ENCODE measurements at regions not wholly inside any gene's neighbourhood (a gene's known extent, or its start where the extent isn't known, plus 50 kb on each side); places are given as distances from the start of the nearest gene placed in this dataset.

GRCh38 chr6:80445751-80446150 is 339.3 kb downstream of the BCKDHB start:
- Histone ChIP-seq H3K27ac (ENCODE audit: low read depth, low read length) (no peak overlapping the region), H3K4me1 (ENCODE audit: control insufficient read depth in 5 of 5, insufficient read depth in 5 of 5, low read length in 5 of 5) (no peaks in the 10 kb centered on the region), H3K36me3 (ENCODE audit: control insufficient read depth in 5 of 5, insufficient read depth in 5 of 5, low read length in 5 of 5) (no peaks in the 10 kb centered on the region), H3K4me3 (ENCODE audit: low read depth in 1 of 5, low read length in 5 of 5) (no peak overlapping the region), H3K27me3 (ENCODE audit: control insufficient read depth in 5 of 5, insufficient read depth in 4 of 5, low read length in 5 of 5) (no peaks in the 10 kb centered on the region), H3K9ac (ENCODE audit: low read length in 5 of 5) (no peak overlapping the region), H3K9me3 (ENCODE audit: control insufficient read depth in 5 of 5, low read length in 5 of 5) (peaks cover 0 to 3% (median 0%) of the 10 kb centered on the region in 5 donors)

GRCh38 chr6:80442366-80442765 is 335.9 kb downstream of the BCKDHB start:
- Histone ChIP-seq H3K9ac (ENCODE audit: low read length in 5 of 5) (no peak overlapping the region), H3K4me3 (ENCODE audit: low read depth in 1 of 5, low read length in 5 of 5) (no peak overlapping the region), H3K27me3 (ENCODE audit: control insufficient read depth in 5 of 5, insufficient read depth in 4 of 5, low read length in 5 of 5) (no peaks in the 10 kb centered on the region), H3K36me3 (ENCODE audit: control insufficient read depth in 5 of 5, insufficient read depth in 5 of 5, low read length in 5 of 5) (no peaks in the 10 kb centered on the region), H3K4me1 (ENCODE audit: control insufficient read depth in 5 of 5, insufficient read depth in 5 of 5, low read length in 5 of 5) (no peaks in the 10 kb centered on the region), H3K9me3 (ENCODE audit: control insufficient read depth in 5 of 5, low read length in 5 of 5) (peaks cover 0 to 3% (median 0%) of the 10 kb centered on the region in 5 donors), H3K27ac (ENCODE audit: low read depth, low read length) (no peak overlapping the region)

DNA sequence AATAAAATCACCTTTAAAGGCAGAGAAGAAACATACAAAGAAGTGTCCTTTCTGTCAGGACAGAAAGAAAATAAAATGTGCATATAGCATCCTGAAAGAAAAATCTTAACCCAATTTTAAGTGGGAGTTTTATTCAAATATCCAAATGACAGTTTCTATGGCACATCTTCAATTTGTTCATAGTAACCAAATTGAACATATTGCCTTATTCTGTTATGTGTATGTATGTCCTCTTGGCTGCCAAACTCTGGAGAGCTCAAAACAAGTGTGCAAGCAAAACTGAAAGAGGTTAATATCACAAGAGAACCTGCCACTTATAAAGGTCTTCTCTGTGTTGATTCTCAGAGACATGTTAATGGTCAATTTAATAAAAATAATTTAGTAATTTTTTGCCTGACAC is 334.7 kb downstream of the BCKDHB start:
- H3K9ac ChIP-seq (ENCODE audit: low read length in 5 of 5), result no peak overlapping the region
- H3K27ac ChIP-seq (ENCODE audit: low read depth, low read length), result no peak overlapping the region
- no peaks in the 10 kb centered on the region for H3K27me3 ChIP-seq (ENCODE audit: control insufficient read depth in 5 of 5, insufficient read depth in 4 of 5, low read length in 5 of 5)
- H3K36me3 ChIP-seq (ENCODE audit: control insufficient read depth in 5 of 5, insufficient read depth in 5 of 5, low read length in 5 of 5), result no peaks in the 10 kb centered on the region
- H3K4me3 ChIP-seq (ENCODE audit: low read depth in 1 of 5, low read length in 5 of 5), result no peak overlapping the region
- H3K4me1 ChIP-seq (ENCODE audit: control insufficient read depth in 5 of 5, insufficient read depth in 5 of 5, low read length in 5 of 5), result no peaks in the 10 kb centered on the region
- H3K9me3 ChIP-seq (ENCODE audit: control insufficient read depth in 5 of 5, low read length in 5 of 5), result peaks cover 0 to 1% (median 0%) of the 10 kb centered on the region in 5 donors

- no peaks in the 10 kb centered on the region for H3K4me1 ChIP-seq (ENCODE audit: control insufficient read depth in 5 of 5, insufficient read depth in 5 of 5, low read length in 5 of 5)
- H3K27ac ChIP-seq (ENCODE audit: low read depth, low read length), result no peak overlapping the region
- H3K27me3 ChIP-seq (ENCODE audit: control insufficient read depth in 5 of 5, insufficient read depth in 4 of 5, low read length in 5 of 5), result no peaks in the 10 kb centered on the region
- H3K36me3 ChIP-seq (ENCODE audit: control insufficient read depth in 5 of 5, insufficient read depth in 5 of 5, low read length in 5 of 5), result no peaks in the 10 kb centered on the region
- H3K9ac ChIP-seq (ENCODE audit: low read length in 5 of 5), result no peak overlapping the region
- no peaks in the 10 kb centered on the region for H3K9me3 ChIP-seq (ENCODE audit: control insufficient read depth in 5 of 5, low read length in 5 of 5)
- no peak overlapping the region for H3K4me3 ChIP-seq (ENCODE audit: low read depth in 1 of 5, low read length in 5 of 5)
These were observed 334.1 kb downstream of the BCKDHB start for GRCh38 chr6:80440496-80441115.

GRCh38 chr6:80439721-80440470 is 333.4 kb downstream of the BCKDHB start:
- no peak overlapping the region for H3K4me3 ChIP-seq (ENCODE audit: low read depth in 1 of 5, low read length in 5 of 5)
- no peaks in the 10 kb centered on the region for H3K27me3 ChIP-seq (ENCODE audit: control insufficient read depth in 5 of 5, insufficient read depth in 4 of 5, low read length in 5 of 5)
- H3K9me3 ChIP-seq (ENCODE audit: control insufficient read depth in 5 of 5, low read length in 5 of 5), result no peaks in the 10 kb centered on the region
- H3K4me1 ChIP-seq (ENCODE audit: control insufficient read depth in 5 of 5, insufficient read depth in 5 of 5, low read length in 5 of 5), result no peaks in the 10 kb centered on the region
- H3K27ac ChIP-seq (ENCODE audit: low read depth, low read length), result no peak overlapping the region
- H3K9ac ChIP-seq (ENCODE audit: low read length in 5 of 5), result no peak overlapping the region
- H3K36me3 ChIP-seq (ENCODE audit: control insufficient read depth in 5 of 5, insufficient read depth in 5 of 5, low read length in 5 of 5), result no peaks in the 10 kb centered on the region

GRCh38 chr6:80438772-80439171 is 332.3 kb downstream of the BCKDHB start:
- H3K27ac ChIP-seq (ENCODE audit: low read depth, low read length), result no peak overlapping the region
- H3K4me3 ChIP-seq (ENCODE audit: low read depth in 1 of 5, low read length in 5 of 5), result no peak overlapping the region
- H3K27me3 ChIP-seq (ENCODE audit: control insufficient read depth in 5 of 5, insufficient read depth in 4 of 5, low read length in 5 of 5), result no peaks in the 10 kb centered on the region
- no peak overlapping the region for H3K9ac ChIP-seq (ENCODE audit: low read length in 5 of 5)
- no peaks in the 10 kb centered on the region for H3K9me3 ChIP-seq (ENCODE audit: control insufficient read depth in 5 of 5, low read length in 5 of 5)
- no peaks in the 10 kb centered on the region for H3K36me3 ChIP-seq (ENCODE audit: control insufficient read depth in 5 of 5, insufficient read depth in 5 of 5, low read length in 5 of 5)
- H3K4me1 ChIP-seq (ENCODE audit: control insufficient read depth in 5 of 5, insufficient read depth in 5 of 5, low read length in 5 of 5), result peaks cover 0 to 3% (median 0%) of the 10 kb centered on the region in 5 donors

- Histone ChIP-seq H3K27ac (ENCODE audit: low read depth, low read length) (no peak overlapping the region), H3K9me3 (ENCODE audit: control insufficient read depth in 5 of 5, low read length in 5 of 5) (no peaks in the 10 kb centered on the region), H3K36me3 (ENCODE audit: control insufficient read depth in 5 of 5, insufficient read depth in 5 of 5, low read length in 5 of 5) (no peaks in the 10 kb centered on the region), H3K9ac (ENCODE audit: low read length in 5 of 5) (no peak overlapping the region), H3K4me3 (ENCODE audit: low read depth in 1 of 5, low read length in 5 of 5) (no peak overlapping the region), H3K4me1 (ENCODE audit: control insufficient read depth in 5 of 5, insufficient read depth in 5 of 5, low read length in 5 of 5) (peaks cover 0 to 3% (median 0%) of the 10 kb centered on the region in 5 donors), H3K27me3 (ENCODE audit: control insufficient read depth in 5 of 5, insufficient read depth in 4 of 5, low read length in 5 of 5) (no peaks in the 10 kb centered on the region)
These were observed 331.3 kb downstream of the BCKDHB start for GRCh38 chr6:80437801-80438200.

DNA sequence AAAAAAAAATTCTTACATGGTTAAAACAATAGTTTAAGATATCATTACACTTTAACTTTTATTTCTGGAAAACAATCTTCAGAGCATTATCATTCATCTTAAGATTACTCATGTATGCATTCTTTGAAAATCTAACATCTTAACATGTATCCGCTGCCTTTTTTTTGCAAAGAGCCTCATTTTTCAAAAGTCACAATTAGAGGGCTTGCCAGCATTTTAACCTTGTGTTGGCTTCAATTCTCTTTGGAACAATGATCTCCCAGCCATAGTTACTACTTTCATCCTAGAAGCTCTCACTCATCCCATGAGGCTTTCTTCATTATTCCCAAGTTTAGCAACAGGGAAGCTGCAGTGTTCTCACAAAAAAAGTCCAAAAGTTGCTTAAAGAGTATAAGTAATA is 330.8 kb downstream of the BCKDHB start:
- Histone ChIP-seq H3K4me1 (ENCODE audit: control insufficient read depth in 5 of 5, insufficient read depth in 5 of 5, low read length in 5 of 5) (peaks cover 0 to 3% (median 0%) of the 10 kb centered on the region in 5 donors), H3K9me3 (ENCODE audit: control insufficient read depth in 5 of 5, low read length in 5 of 5) (no peaks in the 10 kb centered on the region), H3K4me3 (ENCODE audit: low read depth in 1 of 5, low read length in 5 of 5) (no peak overlapping the region), H3K27ac (ENCODE audit: low read depth, low read length) (no peak overlapping the region), H3K9ac (ENCODE audit: low read length in 5 of 5) (no peak overlapping the region), H3K27me3 (ENCODE audit: control insufficient read depth in 5 of 5, insufficient read depth in 4 of 5, low read length in 5 of 5) (no peaks in the 10 kb centered on the region), H3K36me3 (ENCODE audit: control insufficient read depth in 5 of 5, insufficient read depth in 5 of 5, low read length in 5 of 5) (no peaks in the 10 kb centered on the region)

DNA sequence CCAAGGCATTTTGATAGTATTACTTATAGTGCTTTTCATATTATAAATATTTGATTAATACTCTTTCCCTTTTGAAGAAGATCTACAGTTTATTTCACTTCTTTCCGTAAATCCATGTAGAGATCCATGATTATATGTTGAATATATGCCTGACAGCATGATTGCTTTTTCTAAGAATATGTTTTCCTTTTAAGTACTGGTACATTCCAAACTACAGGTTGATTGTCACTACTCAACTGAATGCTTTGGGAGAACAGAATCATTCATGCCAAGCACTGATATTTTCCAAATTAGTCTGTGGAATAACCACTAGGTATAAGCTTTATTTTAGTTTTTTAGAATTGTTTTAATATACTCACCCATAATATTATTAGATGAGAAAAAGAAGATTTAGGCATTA is 330.2 kb downstream of the BCKDHB start:
- H3K27me3 ChIP-seq (ENCODE audit: control insufficient read depth in 5 of 5, insufficient read depth in 4 of 5, low read length in 5 of 5), result no peaks in the 10 kb centered on the region
- H3K27ac ChIP-seq (ENCODE audit: low read depth, low read length), result no peak overlapping the region
- peaks cover 0 to 3% (median 0%) of the 10 kb centered on the region in 5 donors for H3K4me1 ChIP-seq (ENCODE audit: control insufficient read depth in 5 of 5, insufficient read depth in 5 of 5, low read length in 5 of 5)
- H3K36me3 ChIP-seq (ENCODE audit: control insufficient read depth in 5 of 5, insufficient read depth in 5 of 5, low read length in 5 of 5), result no peaks in the 10 kb centered on the region
- no peaks in the 10 kb centered on the region for H3K9me3 ChIP-seq (ENCODE audit: control insufficient read depth in 5 of 5, low read length in 5 of 5)
- no peak overlapping the region for H3K4me3 ChIP-seq (ENCODE audit: low read depth in 1 of 5, low read length in 5 of 5)
- no peak overlapping the region for H3K9ac ChIP-seq (ENCODE audit: low read length in 5 of 5)

GRCh38 chr6:80435457-80435856 is 329.0 kb downstream of the BCKDHB start:
- H3K27ac ChIP-seq (ENCODE audit: low read depth, low read length), result no peak overlapping the region

More at GRCh38 chr6:80435457-80435856, 329.0 kb downstream of the BCKDHB start:
- H3K36me3 ChIP-seq (ENCODE audit: control insufficient read depth in 5 of 5, insufficient read depth in 5 of 5, low read length in 5 of 5), result no peaks in the 10 kb centered on the region
- H3K9me3 ChIP-seq (ENCODE audit: control insufficient read depth in 5 of 5, low read length in 5 of 5), result peaks cover 0 to 4% (median 0%) of the 10 kb centered on the region in 5 donors
- no peak overlapping the region for H3K4me3 ChIP-seq (ENCODE audit: low read depth in 1 of 5, low read length in 5 of 5)
- peaks cover 0 to 3% (median 0%) of the 10 kb centered on the region in 5 donors for H3K4me1 ChIP-seq (ENCODE audit: control insufficient read depth in 5 of 5, insufficient read depth in 5 of 5, low read length in 5 of 5)
- H3K27me3 ChIP-seq (ENCODE audit: control insufficient read depth in 5 of 5, insufficient read depth in 4 of 5, low read length in 5 of 5), result no peaks in the 10 kb centered on the region
- H3K9ac ChIP-seq (ENCODE audit: low read length in 5 of 5), result no peak overlapping the region
